HepG2 (cell line): ENCODE measurements at regions not wholly inside any gene's neighbourhood (a gene's known extent, or its start where the extent isn't known, plus 50 kb on each side); places are given as distances from the start of the nearest gene placed in this dataset.
"Not testable (repeated sequence)": the region's sequence is repeated elsewhere in the genome, so short reads cannot be mapped to it uniquely, and the experiment has no call there.

Experiments used
- ARID2 ChIP-seq: sonication (generic); formaldehyde crosslinking; IDR thresholded peaks from 2 replicates; pipeline ENCODE4 v1.8.1; 2022; ENCODE audit warnings: mild to moderate bottlenecking, missing genetic modification reagents, borderline replicate concordance
- CREB1 ChIP-seq, 2 experiments: fragments of 450-650 bp in 1 of 2; IDR thresholded peaks; 2 replicates each; pipeline ENCODE4 v1.6.1; 2016 to 2017; ENCODE audit warnings: control low read depth in 1 of 2, mild to moderate bottlenecking in 1 of 2, missing compliant biosample characterization in 1 of 2, missing genetic modification characterization in 1 of 2
- DZIP1 ChIP-seq: sonication (generic); formaldehyde crosslinking; IDR thresholded peaks from 2 replicates; pipeline ENCODE4 v1.5.0; 2020; ENCODE audit warnings: mild to moderate bottlenecking, missing genetic modification reagents
- EED ChIP-seq: sonication (generic); formaldehyde crosslinking; IDR thresholded peaks from 2 replicates; pipeline ENCODE4 v1.5.0; 2020; ENCODE audit warnings: mild to moderate bottlenecking, missing genetic modification reagents
- GABPA ChIP-seq, 2 experiments: IDR thresholded peaks; 2 replicates each; pipeline ENCODE4 v1.6.1; 2011 to 2016; ENCODE audit warnings: low read depth in 2 of 2, low read length in 1 of 2, missing biosample characterization in 1 of 2, missing genetic modification characterization in 1 of 2
- KLF16 ChIP-seq, 2 experiments: sonication (generic) in 1 of 2; formaldehyde crosslinking in 1 of 2; IDR thresholded peaks; 2 replicates each; pipeline versions ENCODE4 v1.6.1 to v1.8.0; 2016 to 2023; ENCODE audit warnings: missing genetic modification reagents in 2 of 2, missing compliant biosample characterization in 1 of 2
- MAX ChIP-seq: IDR thresholded peaks from 2 replicates; pipeline ENCODE4 v1.6.1; 2012; ENCODE audit warnings: inconsistent platforms
- NFYB ChIP-seq: sonication (generic); formaldehyde crosslinking; IDR thresholded peaks from 2 replicates; pipeline ENCODE4 v1.4.0; 2020; ENCODE audit warnings: missing genetic modification reagents
- RAD21 ChIP-seq: fragments of 450-650 bp; formaldehyde crosslinking; IDR thresholded peaks from 2 replicates; pipeline ENCODE4 v1.5.0; 2020; ENCODE audit warnings: mild to moderate bottlenecking
- RNF2 ChIP-seq: fragments of 450-650 bp; conservative IDR thresholded peaks from 2 replicates; pipeline ENCODE4 v1.6.1; 2016; ENCODE audit warnings: low read depth
- SMC3 ChIP-seq: IDR thresholded peaks from 2 replicates; pipeline ENCODE4 v1.6.1; 2011; ENCODE audit warnings: low read length, improper control_type of control experiment
- ZNF343 ChIP-seq: sonication (generic); formaldehyde crosslinking; IDR thresholded peaks from 2 replicates; pipeline ENCODE4 v1.4.0; 2020; ENCODE audit warnings: mild to moderate bottlenecking, missing genetic modification reagents
- ZNF83 ChIP-seq: sonication (generic); formaldehyde crosslinking; IDR thresholded peaks from 2 replicates; pipeline ENCODE4 v1.4.0; 2020; ENCODE audit warnings: missing genetic modification reagents, mild to moderate bottlenecking, borderline replicate concordance

GRCh38 chr2:117383997-117384396, 430.5 kb upstream of the DDX18 start:
- not testable (repeated sequence) for TF ChIP-seq MAX; NFYB (CRISPR knock-in tag); KLF16 (CRISPR knock-in tag; IDR thresholded peaks at IDR 0.05); GABPA (IDR thresholded peaks at IDR 0.05; ENCODE audit: low read depth, low read length); GABPA (CRISPR knock-in tag; IDR thresholded peaks at IDR 0.05; ENCODE audit: low read depth); CREB1 (IDR thresholded peaks at IDR 0.05); CREB1 (CRISPR knock-in tag; IDR thresholded peaks at IDR 0.05); SMC3; EED (CRISPR knock-in tag); ZNF343 (CRISPR knock-in tag); DZIP1 (CRISPR knock-in tag); RNF2; ZNF83 (CRISPR knock-in tag); ARID2 (CRISPR knock-in tag); RAD21 (CRISPR knock-in tag)
